Neuron (in vitro differentiated cells): ENCODE measurements at regions not wholly inside any gene's neighbourhood (a gene's known extent, or its start where the extent isn't known, plus 50 kb on each side); places are given as distances from the start of the nearest gene placed in this dataset.
"Not testable (repeated sequence)": the region's sequence is repeated elsewhere in the genome, so short reads cannot be mapped to it uniquely, and the experiment has no call there.

ENCODE experiments used
- H2AFZ ChIP-seq: one replicate; pipeline ENCODE4 v1.6.1; 2013; ENCODE audit warnings: low read depth, mild to moderate bottlenecking, inconsistent platforms, low read length, moderate library complexity
- H3K27me3 ChIP-seq: one replicate; pipeline ENCODE4 v1.6.1; 2013; ENCODE audit warnings: low read length; ENCODE audit not compliant: insufficient read depth
- H3K36me3 ChIP-seq: one replicate; pipeline ENCODE4 v1.6.1; 2013; ENCODE audit warnings: low read length; ENCODE audit not compliant: insufficient read depth
- H3K4me1 ChIP-seq: one replicate; pipeline ENCODE4 v1.6.1; 2013; ENCODE audit warnings: low read length; ENCODE audit not compliant: insufficient read depth
- H3K4me3 ChIP-seq: 2 replicates; pipeline ENCODE4 v1.5.1; 2013; ENCODE audit warnings: mild to moderate bottlenecking, low read length, moderate library complexity
- H3K9me3 ChIP-seq: one replicate; pipeline ENCODE4 v1.6.1; 2013; ENCODE audit warnings: low read length

DNA sequence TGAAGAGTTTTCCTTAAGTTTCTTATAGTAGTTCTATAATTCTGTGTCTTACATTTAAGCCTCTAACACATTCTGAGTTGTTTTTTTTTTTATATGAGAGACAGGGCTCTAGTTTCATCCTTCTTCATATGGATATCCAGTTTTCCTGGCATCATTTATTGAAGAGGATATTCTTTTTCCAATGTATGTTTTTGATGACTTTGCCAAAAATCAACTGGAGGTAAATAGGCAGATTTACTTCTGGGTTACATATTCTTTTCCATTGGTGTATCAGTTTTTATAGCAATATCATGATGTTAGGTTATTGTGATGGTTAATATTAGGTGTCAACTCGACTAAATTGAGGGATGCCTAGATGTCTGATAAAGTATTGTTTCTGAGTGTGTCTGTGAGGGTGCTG lies 650.7 kb upstream of the GRID2 start:
- H3K36me3 ChIP-seq = no peaks in the 10 kb centered on the region
- no peaks in the 10 kb centered on the region for H3K9me3 ChIP-seq
- no peaks in the 10 kb centered on the region for H3K4me1 ChIP-seq
- H3K27me3 ChIP-seq = no peaks in the 10 kb centered on the region
- no peak overlapping the region for H2AFZ ChIP-seq
- H3K4me3 ChIP-seq = no peak overlapping the region

DNA sequence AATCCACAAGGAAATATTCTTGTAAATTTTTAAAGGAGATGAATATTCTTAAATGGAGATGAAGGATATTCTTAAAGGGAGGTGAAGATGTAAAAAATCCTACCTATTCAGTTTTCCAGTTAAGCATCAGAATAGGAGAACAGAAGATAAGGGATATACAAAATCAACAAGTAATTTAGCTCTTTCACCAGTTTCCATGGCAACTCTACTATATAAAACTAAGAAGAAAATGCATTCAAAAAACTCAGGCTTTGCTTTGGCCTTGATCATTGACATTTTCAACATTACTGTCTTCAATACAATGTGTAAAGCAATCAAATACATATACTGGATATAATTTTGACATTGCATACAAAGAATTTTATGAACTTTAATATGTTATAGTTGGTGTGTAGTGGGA lies 622.7 kb upstream of the GRID2 start:
- Histone ChIP-seq H3K27me3 (no peaks in the 10 kb centered on the region), H3K4me3 (no peak overlapping the region), H3K36me3 (no peaks in the 10 kb centered on the region)

DNA sequence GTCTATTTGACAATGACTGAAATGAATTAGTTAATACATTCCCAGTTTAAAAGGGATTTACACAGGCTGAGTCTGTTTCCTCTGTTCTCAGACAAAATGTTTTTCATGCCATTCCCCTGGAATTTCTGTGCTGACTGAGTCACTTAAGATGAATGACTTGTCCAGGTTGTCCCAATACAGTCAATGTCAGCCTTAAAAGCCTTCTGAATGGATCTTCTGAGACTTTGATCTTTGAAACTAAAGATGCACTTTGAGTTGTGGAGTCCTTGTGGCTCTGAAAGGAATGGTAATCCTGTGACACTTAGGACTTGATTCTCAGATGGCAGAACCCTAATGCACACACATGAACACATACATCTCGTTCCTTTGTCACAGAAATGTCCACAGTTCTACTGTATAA lies 622.2 kb upstream of the GRID2 start:
- Histone ChIP-seq H3K36me3 (no peaks in the 10 kb centered on the region), H3K9me3 (no peaks in the 10 kb centered on the region), H3K4me1 (peaks cover 2% of the 10 kb centered on the region), H3K27me3 (no peaks in the 10 kb centered on the region), H3K4me3 (no peak overlapping the region), H2AFZ (no peak overlapping the region)

More for the DNA sequence above, 622.7 kb upstream of the GRID2 start:
- H3K9me3 ChIP-seq = no peaks in the 10 kb centered on the region
- H3K4me1 ChIP-seq = peaks cover 2% of the 10 kb centered on the region
- no peak overlapping the region for H2AFZ ChIP-seq

DNA sequence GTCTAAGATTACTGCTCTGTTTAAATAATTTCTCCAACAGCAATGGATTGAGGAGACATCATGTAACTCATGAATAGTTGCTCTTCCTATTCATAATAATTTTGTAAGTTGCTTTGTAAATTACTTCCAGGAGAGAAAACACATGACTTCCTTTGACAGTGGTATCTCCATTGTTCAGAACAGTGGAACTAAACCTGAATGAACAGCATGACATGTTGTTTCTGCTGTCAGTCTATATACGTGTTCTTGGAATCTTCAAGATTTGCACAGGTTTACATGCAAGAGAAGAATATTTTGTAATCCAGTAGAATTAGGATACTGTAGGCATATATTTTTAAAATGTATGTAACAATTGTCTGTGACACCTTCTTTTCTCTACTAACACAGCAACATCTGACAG lies 618.8 kb upstream of the GRID2 start:
- Histone ChIP-seq H3K4me3 (no peak overlapping the region), H3K9me3 (no peaks in the 10 kb centered on the region), H3K36me3 (no peaks in the 10 kb centered on the region), H2AFZ (no peak overlapping the region), H3K4me1 (peaks cover 2% of the 10 kb centered on the region), H3K27me3 (no peaks in the 10 kb centered on the region)

DNA sequence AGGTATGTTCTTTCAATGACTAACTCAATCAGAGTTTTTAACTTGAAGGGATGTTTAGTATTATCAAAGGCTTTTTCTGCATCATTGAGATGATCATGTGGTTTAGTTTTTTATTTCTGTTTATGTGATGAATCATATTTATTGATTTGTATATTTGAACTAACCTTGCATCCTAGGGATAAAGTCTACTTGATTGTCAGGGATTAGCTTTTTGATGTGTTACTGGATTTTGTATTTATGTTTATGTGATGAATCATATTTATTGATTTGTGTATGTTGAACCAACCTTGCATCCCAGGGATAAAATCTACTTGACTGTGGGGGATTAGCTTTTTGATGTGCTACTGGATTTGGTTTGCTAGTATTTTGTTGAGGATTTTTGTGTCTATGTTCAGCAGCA lies 615.4 kb upstream of the GRID2 start:
- Histone ChIP-seq H2AFZ (no peak overlapping the region), H3K4me1 (no peaks in the 10 kb centered on the region), H3K4me3 (no peak overlapping the region), H3K9me3 (no peaks in the 10 kb centered on the region), H3K27me3 (no peaks in the 10 kb centered on the region), H3K36me3 (no peaks in the 10 kb centered on the region)

DNA sequence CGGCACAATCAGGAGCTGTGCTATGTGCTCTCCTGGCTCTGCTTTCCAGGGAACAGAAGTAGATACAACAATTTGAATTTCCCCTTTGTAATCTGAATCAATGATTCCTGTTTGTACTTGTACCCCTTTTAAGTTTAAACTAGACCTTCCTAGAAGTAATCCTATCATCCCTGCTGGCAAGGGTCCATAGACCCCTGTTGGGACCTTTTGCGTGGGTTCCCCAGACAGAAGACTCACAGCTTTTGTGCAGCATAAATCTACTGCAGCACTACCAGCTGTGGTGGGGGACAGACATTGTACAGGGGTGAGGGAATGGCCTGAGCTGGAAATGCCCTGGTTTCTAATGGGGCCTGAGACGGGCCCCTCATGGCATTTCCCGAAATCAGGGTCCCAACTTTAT lies 604.1 kb upstream of the GRID2 start:
- not testable (repeated sequence) for H3K36me3 ChIP-seq, H3K27me3 ChIP-seq, H3K4me3 ChIP-seq, H2AFZ ChIP-seq, H3K4me1 ChIP-seq, H3K9me3 ChIP-seq

DNA sequence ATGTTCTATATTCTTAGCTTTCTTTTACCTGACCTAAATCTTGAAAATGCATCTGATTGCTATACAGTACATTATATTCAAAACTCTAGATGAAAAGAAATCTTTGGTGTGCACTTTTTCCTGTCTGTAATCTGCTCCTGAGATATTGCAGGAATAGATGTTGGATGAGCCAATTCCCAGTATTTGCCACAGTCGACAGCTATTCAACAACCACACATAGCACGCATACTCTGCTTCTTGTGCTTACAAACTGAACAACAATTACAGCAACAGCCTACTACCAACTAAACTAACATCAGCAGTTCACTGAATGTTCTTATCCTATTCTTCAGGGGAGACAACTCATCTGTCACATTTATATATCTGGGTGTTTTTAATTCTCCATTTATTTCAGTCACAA lies 573.9 kb upstream of the GRID2 start:
- Histone ChIP-seq H3K9me3 (no peaks in the 10 kb centered on the region), H3K27me3 (no peaks in the 10 kb centered on the region), H3K4me1 (no peaks in the 10 kb centered on the region), H3K36me3 (no peaks in the 10 kb centered on the region), H2AFZ (no peak overlapping the region), H3K4me3 (no peak overlapping the region)

DNA sequence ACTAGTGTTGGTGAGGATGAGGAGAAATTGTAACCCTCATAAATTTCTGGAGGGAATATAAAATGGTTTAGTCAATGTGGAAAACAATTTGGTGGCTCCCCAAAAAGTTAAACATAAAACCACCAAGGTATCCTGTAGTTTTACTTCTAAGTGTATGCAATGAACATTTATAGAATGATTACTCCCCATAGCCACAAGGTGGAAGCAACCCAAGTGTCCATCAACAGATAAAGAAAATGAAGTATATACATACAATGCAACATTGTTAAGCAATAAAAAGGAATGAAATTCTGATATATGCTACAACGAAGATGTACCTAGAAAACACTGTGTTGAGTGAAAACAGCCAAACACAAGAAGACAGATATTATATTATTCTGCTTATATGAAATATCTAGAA lies 569.1 kb upstream of the GRID2 start:
- no peaks in the 10 kb centered on the region for H3K27me3 ChIP-seq
- H3K4me3 ChIP-seq = no peak overlapping the region
- H3K36me3 ChIP-seq = no peaks in the 10 kb centered on the region
- no peaks in the 10 kb centered on the region for H3K9me3 ChIP-seq
- H2AFZ ChIP-seq = no peak overlapping the region
- no peaks in the 10 kb centered on the region for H3K4me1 ChIP-seq

DNA sequence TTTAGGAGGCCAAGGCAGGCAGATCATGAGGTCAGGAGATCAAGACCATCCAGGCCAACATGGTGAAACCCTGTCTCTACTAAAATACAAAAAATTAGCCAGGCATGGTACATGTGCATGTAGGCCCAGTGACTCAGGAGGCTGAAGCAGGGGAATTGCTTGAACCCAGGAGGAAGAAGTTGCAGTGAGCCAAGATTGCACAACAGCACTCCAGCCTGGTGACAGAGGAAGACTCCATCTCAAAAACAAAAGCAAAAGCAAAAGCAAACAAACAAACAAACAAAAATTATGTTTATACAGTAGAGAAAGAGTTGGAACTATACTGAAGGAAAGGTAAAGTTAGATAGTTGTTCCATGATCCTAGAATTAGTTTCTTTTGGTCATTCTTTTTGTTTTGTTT lies 564.9 kb upstream of the GRID2 start:
- H3K4me1 ChIP-seq, H3K36me3 ChIP-seq, H2AFZ ChIP-seq, H3K27me3 ChIP-seq, H3K9me3 ChIP-seq, H3K4me3 ChIP-seq: not testable (repeated sequence)

DNA sequence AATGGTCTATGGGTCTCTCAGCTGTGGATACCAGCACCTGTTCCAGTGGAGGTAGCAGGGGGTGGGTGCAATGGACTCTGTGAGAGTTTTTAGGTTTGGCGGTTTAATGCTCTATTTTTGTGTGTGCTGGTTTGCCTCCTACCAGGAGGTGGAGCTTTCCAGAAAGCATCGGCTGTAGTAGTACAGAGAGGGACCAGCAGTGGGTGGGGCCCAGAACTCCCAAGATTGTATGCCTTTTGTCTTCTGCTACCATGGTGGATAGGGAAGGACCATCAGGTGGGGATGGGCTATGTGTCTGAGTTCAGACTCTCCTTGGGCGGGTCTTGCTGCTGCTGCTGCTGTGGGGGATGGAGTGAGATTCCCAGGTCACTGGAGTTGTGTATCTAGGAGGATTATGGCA lies 557.2 kb upstream of the GRID2 start:
- no peak overlapping the region for H3K4me3 ChIP-seq
- no peaks in the 10 kb centered on the region for H3K27me3 ChIP-seq
- H3K36me3 ChIP-seq = no peaks in the 10 kb centered on the region
- H3K9me3 ChIP-seq = no peaks in the 10 kb centered on the region
- H2AFZ ChIP-seq = no peak overlapping the region
- H3K4me1 ChIP-seq = no peaks in the 10 kb centered on the region

DNA sequence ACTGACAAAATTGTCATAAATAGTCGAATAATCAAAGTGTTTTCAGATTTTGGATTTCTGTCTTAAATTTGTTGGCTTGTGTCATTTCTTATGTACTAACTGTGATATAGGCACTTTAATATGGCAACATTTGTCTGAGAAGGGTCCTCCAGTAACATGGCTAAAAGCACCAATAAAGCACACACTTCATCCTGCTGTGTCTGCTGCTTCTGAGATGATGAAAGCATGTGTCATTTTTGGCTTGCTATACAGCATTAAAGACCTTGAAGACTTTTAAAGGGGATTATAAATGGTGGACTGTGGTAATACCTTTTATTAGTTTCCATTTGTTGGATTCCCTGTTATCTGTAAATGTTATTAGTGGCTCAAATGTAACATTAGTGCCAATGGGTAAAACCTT lies 551.8 kb upstream of the GRID2 start:
- H3K4me3 ChIP-seq = no peak overlapping the region
- no peaks in the 10 kb centered on the region for H3K4me1 ChIP-seq
- no peaks in the 10 kb centered on the region for H3K36me3 ChIP-seq
- H3K27me3 ChIP-seq = no peaks in the 10 kb centered on the region
- no peak overlapping the region for H2AFZ ChIP-seq
- no peaks in the 10 kb centered on the region for H3K9me3 ChIP-seq

DNA sequence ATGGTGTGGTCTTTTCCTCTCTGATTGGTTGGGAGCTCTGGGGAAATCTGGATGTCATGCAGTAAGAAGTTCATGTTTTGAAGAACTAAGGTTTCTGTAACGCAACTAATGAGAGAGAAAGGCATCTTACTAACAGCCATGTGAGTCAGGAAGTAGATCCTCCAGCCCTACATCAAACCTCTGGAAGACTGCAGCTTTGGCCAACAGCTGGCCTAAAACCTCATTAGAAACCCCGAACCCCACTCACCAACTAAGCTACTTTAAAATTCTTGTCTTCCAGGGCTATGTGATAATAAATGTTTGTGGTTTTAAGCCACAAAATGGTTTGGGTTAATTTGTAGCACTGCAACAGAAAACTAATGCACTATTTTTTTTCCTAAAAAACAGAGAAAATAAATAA lies 549.0 kb upstream of the GRID2 start:
- H3K4me1 ChIP-seq = no peaks in the 10 kb centered on the region
- H3K4me3 ChIP-seq = no peak overlapping the region
- no peaks in the 10 kb centered on the region for H3K9me3 ChIP-seq
- no peaks in the 10 kb centered on the region for H3K36me3 ChIP-seq
- H2AFZ ChIP-seq = no peak overlapping the region
- H3K27me3 ChIP-seq = no peaks in the 10 kb centered on the region

DNA sequence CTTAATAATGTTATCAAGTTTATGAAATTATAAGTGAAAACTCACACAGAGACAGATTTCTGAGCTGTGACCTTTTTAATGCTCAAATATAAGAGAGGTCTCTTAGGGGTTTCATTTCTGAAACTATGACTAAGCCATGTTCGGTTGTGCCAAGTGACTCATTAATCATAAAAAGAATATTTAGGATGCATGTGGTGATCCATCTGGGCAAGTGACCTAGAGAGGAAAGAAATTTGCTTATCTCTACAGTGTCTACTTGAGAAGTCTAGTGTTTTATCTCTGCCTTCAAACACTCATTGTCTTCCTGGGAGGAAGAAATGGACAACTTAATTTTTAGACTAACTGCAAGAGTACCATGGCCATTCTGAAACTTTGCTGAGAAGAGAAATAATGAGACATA lies 545.3 kb upstream of the GRID2 start:
- no peak overlapping the region for H2AFZ ChIP-seq
- H3K9me3 ChIP-seq = no peaks in the 10 kb centered on the region
- no peak overlapping the region for H3K4me3 ChIP-seq
- H3K27me3 ChIP-seq = no peaks in the 10 kb centered on the region
- no peaks in the 10 kb centered on the region for H3K4me1 ChIP-seq
- H3K36me3 ChIP-seq = no peaks in the 10 kb centered on the region

DNA sequence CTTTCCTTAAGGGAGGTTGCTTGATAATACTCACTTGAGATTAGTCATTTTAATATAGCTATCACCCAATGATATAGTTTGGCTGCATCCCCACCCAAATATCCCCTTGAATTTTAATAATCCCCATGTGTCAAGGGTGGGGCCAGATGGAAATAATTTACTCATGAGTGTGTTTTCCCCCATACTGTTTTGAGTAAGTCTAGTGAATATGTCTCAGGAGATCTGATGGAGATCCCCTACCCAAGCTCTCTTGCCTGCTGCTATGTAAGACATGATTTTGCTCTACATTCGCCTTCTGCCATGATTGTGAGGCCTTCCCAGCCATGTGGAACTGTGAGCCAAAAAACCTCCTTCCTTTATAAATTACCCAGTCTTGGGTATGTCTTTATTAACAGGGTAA lies 539.7 kb upstream of the GRID2 start:
- H3K4me1 ChIP-seq = no peaks in the 10 kb centered on the region
- no peak overlapping the region for H2AFZ ChIP-seq
- H3K9me3 ChIP-seq = no peaks in the 10 kb centered on the region
- no peak overlapping the region for H3K4me3 ChIP-seq
- H3K27me3 ChIP-seq = no peaks in the 10 kb centered on the region
- no peaks in the 10 kb centered on the region for H3K36me3 ChIP-seq
